CMK (cell line): ENCODE measurements at regions not wholly inside any gene's neighbourhood (a gene's known extent, or its start where the extent isn't known, plus 50 kb on each side); places are given as distances from the start of the nearest gene placed in this dataset.

Experiments
- DNase-seq: peaks from one replicate; pipeline ENCODE4 v3.0.0-alpha.2; 2010; ENCODE audit warnings: low read depth

DNA sequence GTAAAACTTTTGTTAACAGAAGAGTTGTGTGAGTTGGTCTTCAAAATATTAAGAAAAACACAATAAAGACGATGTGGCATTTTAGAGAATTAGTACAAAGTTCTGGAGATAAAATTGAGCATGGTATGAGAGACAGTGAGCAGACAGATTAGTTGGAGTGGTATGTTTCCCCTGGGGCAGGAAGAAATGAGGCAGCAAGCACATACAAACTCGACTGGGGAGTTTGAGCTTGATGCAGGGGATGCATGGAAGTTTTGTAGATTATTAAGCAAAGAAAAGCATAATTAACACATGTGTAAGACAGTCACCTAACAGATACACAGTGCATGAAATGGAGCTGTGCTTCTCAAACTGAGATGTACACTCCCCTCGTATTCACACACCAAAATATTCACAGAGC is 58.1 kb upstream of the IL2 start:
- DNase-seq, result no peak

DNA sequence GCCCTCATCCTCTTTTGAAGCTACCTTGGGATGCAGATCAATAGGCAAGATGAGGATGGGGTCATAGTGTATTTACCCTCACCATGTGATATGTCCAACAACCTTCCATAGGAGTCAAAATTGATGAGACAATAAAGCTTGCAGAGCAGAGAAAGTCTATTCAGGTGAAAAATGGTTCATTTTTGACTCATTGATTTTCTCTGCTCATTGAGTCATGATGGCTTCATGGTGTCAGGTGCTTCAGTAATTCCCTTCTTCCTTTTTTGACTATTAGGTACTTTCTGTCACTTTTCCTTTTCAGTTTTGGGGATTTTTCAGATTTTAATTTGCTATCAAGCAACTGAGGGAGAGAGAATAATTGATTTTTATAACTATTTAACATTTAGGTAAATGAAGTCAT is 55.9 kb upstream of the IL2 start:
- DNase-seq, result no peak

DNA sequence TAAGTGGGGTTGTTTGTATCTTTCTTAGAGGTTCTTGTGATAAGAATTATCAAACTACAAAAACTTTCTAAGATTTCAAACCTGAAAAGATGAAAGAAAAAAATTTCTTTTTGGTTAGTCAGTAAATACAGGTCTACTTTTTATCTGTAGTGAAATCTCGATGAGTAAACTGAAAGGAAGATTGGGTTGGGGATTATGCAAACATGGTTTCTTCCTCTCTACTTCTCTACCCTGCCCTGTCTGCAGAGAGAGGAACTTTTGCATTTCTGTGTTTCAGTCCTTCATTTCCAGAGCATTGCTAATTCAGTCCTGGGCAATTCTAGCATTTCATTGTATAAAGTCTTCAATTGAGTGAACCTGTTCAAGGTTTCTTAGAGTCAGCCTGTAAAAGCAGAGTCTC is 51.6 kb upstream of the IL2 start:
- no peak for DNase-seq
